ENCODE measurements at regions not wholly inside any gene's neighbourhood (a gene's known extent, or its start where the extent isn't known, plus 50 kb on each side); places are given as distances from the start of the nearest gene placed in this dataset.

- CTCF ChIA-PET, result no interaction called here
- TF ChIP-seq RNF2 (IDR thresholded peaks at IDR 0.05; ENCODE audit: borderline replicate concordance, low read depth) (no peak), SREBF2 (IDR thresholded peaks at IDR 0.05) (no peak)
- TF ChIP-seq, protein P1, sequence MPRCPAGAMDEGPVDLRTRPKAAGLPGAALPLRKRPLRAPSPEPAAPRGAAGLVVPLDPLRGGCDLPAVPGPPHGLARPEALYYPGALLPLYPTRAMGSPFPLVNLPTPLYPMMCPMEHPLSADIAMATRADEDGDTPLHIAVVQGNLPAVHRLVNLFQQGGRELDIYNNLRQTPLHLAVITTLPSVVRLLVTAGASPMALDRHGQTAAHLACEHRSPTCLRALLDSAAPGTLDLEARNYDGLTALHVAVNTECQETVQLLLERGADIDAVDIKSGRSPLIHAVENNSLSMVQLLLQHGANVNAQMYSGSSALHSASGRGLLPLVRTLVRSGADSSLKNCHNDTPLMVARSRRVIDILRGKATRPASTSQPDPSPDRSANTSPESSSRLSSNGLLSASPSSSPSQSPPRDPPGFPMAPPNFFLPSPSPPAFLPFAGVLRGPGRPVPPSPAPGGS (IDR thresholded peaks at IDR 0.05), result no peak
- WGBS (ENCODE audit: missing lambda C conversion rate), result 73% methylated on average over 7 of the region's 7 CpGs
- H3K4me3 ChIP-seq, result no peak overlapping the region
- H3K27ac ChIP-seq, result no peak overlapping the region
- POLR2A ChIA-PET, result no interaction called here
- ATAC-seq, result no peak
- no peak overlapping the region for H3K4me2 ChIP-seq
- H3K4me1 ChIP-seq, result peaks cover 13% of the 10 kb centered on the region
- DNase-seq (ENCODE audit: low read depth in 1 of 2, low spot score in 1 of 2), result no peak
- no peaks in the 10 kb centered on the region for H3K9me3 ChIP-seq
- FAIRE-seq, result no peak
These were observed 95.2 kb upstream of the HDGFL1 start for GRCh38 chr6:22473991-22474682.

DNA sequence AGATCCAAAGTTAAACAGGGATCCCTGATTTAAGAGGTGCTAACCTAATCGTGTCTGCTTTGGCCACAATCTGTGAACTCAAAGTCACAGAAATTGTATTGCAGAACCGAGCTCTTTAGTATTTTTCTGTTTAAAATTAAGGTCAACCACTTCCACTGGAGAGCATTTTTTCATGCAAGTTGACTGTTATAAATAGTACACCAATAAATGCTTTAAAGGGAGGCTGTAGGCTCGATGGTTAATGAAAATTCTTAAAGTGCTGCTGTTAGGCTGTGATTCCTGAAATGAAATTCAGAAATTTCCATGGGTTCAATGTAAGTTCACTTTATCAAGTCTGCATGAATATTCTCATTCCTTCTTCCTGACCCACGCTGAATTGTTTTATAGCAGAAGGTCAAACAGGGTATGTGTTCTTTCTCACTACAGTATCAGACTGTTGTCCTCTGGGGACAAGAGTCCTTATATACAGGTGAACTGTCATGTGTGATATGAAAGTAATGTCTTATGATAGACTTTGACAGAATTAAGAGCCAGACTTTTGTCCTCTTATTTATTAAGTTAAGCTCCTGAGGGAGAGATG is 92.5 kb upstream of the HDGFL1 start:
- H3K4me1 ChIP-seq, result no peaks in the 10 kb centered on the region; the same call in 2 of the 3 replicates
- no peak overlapping the region for H3K27ac ChIP-seq
- H3K4me2 ChIP-seq, result no peak overlapping the region
- no peaks in the 10 kb centered on the region for H3K9me3 ChIP-seq
- H3K4me3 ChIP-seq, result no peak overlapping the region
- 51% methylated on average over 4 of the region's 4 CpGs for WGBS (ENCODE audit: missing lambda C conversion rate)
- FAIRE-seq (no peak), DNase-seq (ENCODE audit: low read depth in 1 of 2, low spot score in 1 of 2) (no peak), ATAC-seq (no peak)
- TF ChIP-seq, protein P2, sequence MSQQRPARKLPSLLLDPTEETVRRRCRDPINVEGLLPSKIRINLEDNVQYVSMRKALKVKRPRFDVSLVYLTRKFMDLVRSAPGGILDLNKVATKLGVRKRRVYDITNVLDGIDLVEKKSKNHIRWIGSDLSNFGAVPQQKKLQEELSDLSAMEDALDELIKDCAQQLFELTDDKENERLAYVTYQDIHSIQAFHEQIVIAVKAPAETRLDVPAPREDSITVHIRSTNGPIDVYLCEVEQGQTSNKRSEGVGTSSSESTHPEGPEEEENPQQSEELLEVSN (IDR thresholded peaks at IDR 0.05; ENCODE audit: borderline replicate concordance, low read depth), result no peak
- no peak for TF ChIP-seq BHLHE40 (IDR thresholded peaks at IDR 0.05; ENCODE audit: low read depth, low read length)
- TF ChIP-seq POLR2AphosphoS2 (conservative IDR thresholded peaks at IDR 0.05; ENCODE audit: low read length), result no peak
- no peak for TF ChIP-seq RARB (CRISPR knock-in tag; IDR thresholded peaks at IDR 0.05)
- TF ChIP-seq KDM5A (IDR thresholded peaks at IDR 0.05), result no peak
- no peak for TF ChIP-seq MAFK (IDR thresholded peaks at IDR 0.05; ENCODE audit: partially characterized antibody)
- TF ChIP-seq FOSB (CRISPR knock-in tag; IDR thresholded peaks at IDR 0.05), result no peak
- TF ChIP-seq SMC3 (IDR thresholded peaks at IDR 0.05), result no peak
- no peak for TF ChIP-seq ELK1 (IDR thresholded peaks at IDR 0.05; ENCODE audit: low read depth, low read length)
- TF ChIP-seq GATA3 (IDR thresholded peaks at IDR 0.05; ENCODE audit: borderline replicate concordance), result no peak
- TF ChIP-seq ZNF302 (CRISPR knock-in tag; IDR thresholded peaks at IDR 0.05), result no peak
- TF ChIP-seq, protein P3, sequence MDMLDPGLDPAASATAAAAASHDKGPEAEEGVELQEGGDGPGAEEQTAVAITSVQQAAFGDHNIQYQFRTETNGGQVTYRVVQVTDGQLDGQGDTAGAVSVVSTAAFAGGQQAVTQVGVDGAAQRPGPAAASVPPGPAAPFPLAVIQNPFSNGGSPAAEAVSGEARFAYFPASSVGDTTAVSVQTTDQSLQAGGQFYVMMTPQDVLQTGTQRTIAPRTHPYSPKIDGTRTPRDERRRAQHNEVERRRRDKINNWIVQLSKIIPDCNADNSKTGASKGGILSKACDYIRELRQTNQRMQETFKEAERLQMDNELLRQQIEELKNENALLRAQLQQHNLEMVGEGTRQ (IDR thresholded peaks at IDR 0.05), result no peak
- TF ChIP-seq JUNB (IDR thresholded peaks at IDR 0.05), result no peak
- no peak for TF ChIP-seq RCOR1 (IDR thresholded peaks at IDR 0.05; ENCODE audit: low read depth, low read length)
- TF ChIP-seq CBX8 (IDR thresholded peaks at IDR 0.05), result no peak
- TF ChIP-seq HOXA7 (CRISPR knock-in tag; IDR thresholded peaks at IDR 0.05), result no peak
- no peak for TF ChIP-seq ZC3H11A (IDR thresholded peaks at IDR 0.05)
- TF ChIP-seq MYC (IDR thresholded peaks at IDR 0.05; ENCODE audit: borderline replicate concordance, low read length), result no peak
- TF ChIP-seq, protein P4, sequence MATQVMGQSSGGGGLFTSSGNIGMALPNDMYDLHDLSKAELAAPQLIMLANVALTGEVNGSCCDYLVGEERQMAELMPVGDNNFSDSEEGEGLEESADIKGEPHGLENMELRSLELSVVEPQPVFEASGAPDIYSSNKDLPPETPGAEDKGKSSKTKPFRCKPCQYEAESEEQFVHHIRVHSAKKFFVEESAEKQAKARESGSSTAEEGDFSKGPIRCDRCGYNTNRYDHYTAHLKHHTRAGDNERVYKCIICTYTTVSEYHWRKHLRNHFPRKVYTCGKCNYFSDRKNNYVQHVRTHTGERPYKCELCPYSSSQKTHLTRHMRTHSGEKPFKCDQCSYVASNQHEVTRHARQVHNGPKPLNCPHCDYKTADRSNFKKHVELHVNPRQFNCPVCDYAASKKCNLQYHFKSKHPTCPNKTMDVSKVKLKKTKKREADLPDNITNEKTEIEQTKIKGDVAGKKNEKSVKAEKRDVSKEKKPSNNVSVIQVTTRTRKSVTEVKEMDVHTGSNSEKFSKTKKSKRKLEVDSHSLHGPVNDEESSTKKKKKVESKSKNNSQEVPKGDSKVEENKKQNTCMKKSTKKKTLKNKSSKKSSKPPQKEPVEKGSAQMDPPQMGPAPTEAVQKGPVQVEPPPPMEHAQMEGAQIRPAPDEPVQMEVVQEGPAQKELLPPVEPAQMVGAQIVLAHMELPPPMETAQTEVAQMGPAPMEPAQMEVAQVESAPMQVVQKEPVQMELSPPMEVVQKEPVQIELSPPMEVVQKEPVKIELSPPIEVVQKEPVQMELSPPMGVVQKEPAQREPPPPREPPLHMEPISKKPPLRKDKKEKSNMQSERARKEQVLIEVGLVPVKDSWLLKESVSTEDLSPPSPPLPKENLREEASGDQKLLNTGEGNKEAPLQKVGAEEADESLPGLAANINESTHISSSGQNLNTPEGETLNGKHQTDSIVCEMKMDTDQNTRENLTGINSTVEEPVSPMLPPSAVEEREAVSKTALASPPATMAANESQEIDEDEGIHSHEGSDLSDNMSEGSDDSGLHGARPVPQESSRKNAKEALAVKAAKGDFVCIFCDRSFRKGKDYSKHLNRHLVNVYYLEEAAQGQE (IDR thresholded peaks at IDR 0.05), result no peak
- CTCF ChIA-PET, result no interaction called here
- POLR2A ChIA-PET, result no interaction called here
